HCT116 (cell line): ENCODE measurements at regions not wholly inside any gene's neighbourhood (a gene's known extent, or its start where the extent isn't known, plus 50 kb on each side); places are given as distances from the start of the nearest gene placed in this dataset.

ENCODE experiments used
- ATAC-seq: fragments of 200-7000 bp; cut with Tn5 transposase; 2 replicates; pipeline ENCODE4 v1.9.1; 2020; ENCODE audit warnings: mild to moderate bottlenecking, moderate library complexity
- BruUV-seq: library from RNA; stranded (reverse); fragments of 400-500 nt; replicated peaks from 2 replicates; lab custom pipeline; 2021; lab: Mats Ljungman, UMichigan
- CTCF ChIA-PET: fragments of 300-600 bp; sonication (Branson Sonifier 250); formaldehyde crosslinking; loops from one replicate; lab custom pipeline; 2021; ENCODE audit warnings: antibody characterized with exemption; lab: Charles Lee
- POLR2A ChIA-PET: fragments of 300-600, 350-600 bp; sonication (Branson Sonifier 250); formaldehyde crosslinking; loops from one replicate; lab custom pipeline; 2021; ENCODE audit warnings: antibody characterized with exemption; lab: Charles Lee
- RAD21 ChIA-PET, 2 experiments: fragments of 300-600 bp; sonication (Branson Sonifier 250); formaldehyde crosslinking; loops; one replicate each; lab custom pipeline; 2023; ENCODE audit warnings: low total read pairs in 2 of 2; ENCODE audit not compliant: uncharacterized antibody in 2 of 2, unreplicated experiment in 2 of 2, low non-redundant PET in 1 of 2; lab: Charles Lee
- DNase-seq: peaks from one replicate; pipeline ENCODE4 v3.0.0-alpha.2; 2010; ENCODE audit warnings: low read depth, low spot score
- H2AFZ ChIP-seq: fragments of 200-600 bp; shearing (Covaris generic), sonication (generic); 2 replicates; pipeline ENCODE4 v1.6.1; 2017; ENCODE audit warnings: low read depth, mixed run types, mixed read lengths, antibody characterized with exemption, low read length; ENCODE audit not compliant: poor library complexity, severe bottlenecking
- H3K27ac ChIP-seq: 2 replicates; pipeline ENCODE4 v1.5.1; 2012; ENCODE audit warnings: low read depth, low read length
- H3K27me3 ChIP-seq: fragments of 200-600 bp; sonication (generic); 2 replicates; pipeline ENCODE4 v1.6.1; 2016; ENCODE audit warnings: mixed run types, low read length, mixed read lengths; ENCODE audit not compliant: insufficient read depth
- H3K36me3 ChIP-seq, 2 experiments: fragments of 200-500 bp in 1 of 2; fragments of 200-600 bp in 1 of 2; sonication (Bioruptor generic) in 1 of 2; sonication (generic) in 1 of 2; 2 replicates each; pipeline versions ENCODE4 v1.5.1 to v1.6.1; 2014 to 2016; ENCODE audit warnings: low read length in 2 of 2, inconsistent platforms in 1 of 2, mixed read lengths in 1 of 2, mixed run types in 1 of 2; ENCODE audit not compliant: insufficient read depth in 2 of 2, control insufficient read depth in 1 of 2
- H3K4me1 ChIP-seq, 2 experiments: fragments of 200-600 bp in 1 of 2; sonication (generic) in 1 of 2; 2 replicates each; pipeline versions ENCODE4 v1.5.1 to v1.6.1; 2012 to 2017; ENCODE audit warnings: low read length in 2 of 2, inconsistent platforms in 1 of 2, mild to moderate bottlenecking in 1 of 2, mixed read lengths in 1 of 2, mixed run types in 1 of 2, moderate library complexity in 1 of 2; ENCODE audit not compliant: insufficient read depth in 2 of 2, control insufficient read depth in 1 of 2
- H3K4me2 ChIP-seq: fragments of 200-600 bp; sonication (generic); 2 replicates; pipeline ENCODE4 v1.6.1; 2017; ENCODE audit warnings: mixed run types, low read length, mixed read lengths
- H3K4me3 ChIP-seq, 2 experiments: fragments of 200-600 bp in 1 of 2; sonication (generic) in 1 of 2; replicated peaks in 1 of 2; 2 replicates each; pipeline ENCODE4 v1.5.1; 2011 to 2016; ENCODE audit warnings: low read length in 2 of 2, control low read depth in 1 of 2, low read depth in 1 of 2, mild to moderate bottlenecking in 1 of 2, mixed read lengths in 1 of 2, mixed run types in 1 of 2
- H3K79me2 ChIP-seq: fragments of 200-600 bp; sonication (generic); 2 replicates; pipeline ENCODE4 v1.6.1; 2017; ENCODE audit warnings: mild to moderate bottlenecking, mixed run types, low read length, moderate library complexity, mixed read lengths; ENCODE audit not compliant: insufficient read depth
- H3K9ac ChIP-seq: fragments of 200-600 bp; sonication (generic); 2 replicates; pipeline ENCODE4 v1.6.1; 2016; ENCODE audit warnings: low read length, mixed read lengths
- H3K9me2 ChIP-seq: fragments of 200-600 bp; sonication (generic), shearing (Covaris generic); 2 replicates; pipeline ENCODE4 v1.6.1; 2017; ENCODE audit warnings: mixed run types, mild to moderate bottlenecking, moderate library complexity; ENCODE audit not compliant: insufficient read depth
- H3K9me3 ChIP-seq, 2 experiments: fragments of 200-500 bp in 1 of 2; fragments of 200-600 bp in 1 of 2; sonication (Bioruptor generic) in 1 of 2; sonication (generic) in 1 of 2; 2 replicates each; pipeline ENCODE4 v1.6.1; 2014 to 2017; ENCODE audit warnings: low read length in 2 of 2, mixed read lengths in 2 of 2, inconsistent platforms in 1 of 2, low read depth in 1 of 2, mild to moderate bottlenecking in 1 of 2, mixed run types in 1 of 2, moderate library complexity in 1 of 2; ENCODE audit not compliant: control insufficient read depth in 1 of 2, insufficient read depth in 1 of 2
- H4K20me1 ChIP-seq: fragments of 200-600 bp; sonication (generic), shearing (Covaris generic); 2 replicates; pipeline ENCODE4 v1.6.1; 2017; ENCODE audit warnings: mixed run types, mild to moderate bottlenecking, moderate library complexity; ENCODE audit not compliant: insufficient read depth
- ATF3 ChIP-seq: IDR thresholded peaks from 2 replicates; pipeline ENCODE4 v1.6.1; 2012
- CBX3 ChIP-seq: IDR thresholded peaks from 2 replicates; pipeline ENCODE4 v1.6.1; 2012; ENCODE audit warnings: low read depth
- EGR1 ChIP-seq: IDR thresholded peaks from 2 replicates; pipeline ENCODE4 v1.6.1; 2012; ENCODE audit warnings: low read depth
- ELF1 ChIP-seq: IDR thresholded peaks from 2 replicates; pipeline ENCODE4 v1.6.1; 2012; ENCODE audit warnings: low read depth, borderline replicate concordance
- EZH2 ChIP-seq: fragments of 200-600 bp; sonication (generic); IDR thresholded peaks from 2 replicates; pipeline ENCODE4 v1.6.1; 2017; ENCODE audit warnings: antibody characterized with exemption, mixed run types
- EZH2phosphoT487 ChIP-seq: fragments of 200-600 bp; IDR thresholded peaks from 2 replicates; pipeline ENCODE4 v1.6.1; 2018; ENCODE audit warnings: antibody characterized with exemption, borderline replicate concordance
- FOSL1 ChIP-seq: IDR thresholded peaks from 2 replicates; pipeline ENCODE4 v1.6.1; 2012; ENCODE audit warnings: low read depth
- JUND ChIP-seq: IDR thresholded peaks from 2 replicates; pipeline ENCODE4 v1.6.1; 2012
- MAX ChIP-seq: IDR thresholded peaks from 2 replicates; pipeline ENCODE4 v1.6.1; 2012
- POLR2A ChIP-seq: IDR thresholded peaks from 2 replicates; pipeline ENCODE4 v1.7.0; 2011; ENCODE audit warnings: borderline replicate concordance; ENCODE audit not compliant: insufficient read depth, insufficient read length; ENCODE audit errors: extremely low read depth
- POLR2AphosphoS5 ChIP-seq: IDR thresholded peaks from 2 replicates; pipeline ENCODE4 v1.6.1; 2011; ENCODE audit warnings: mild to moderate bottlenecking, low read depth, low read length, moderate library complexity
- RAD21 ChIP-seq: IDR thresholded peaks from 2 replicates; pipeline ENCODE4 v1.6.1; 2012; ENCODE audit warnings: low read depth, mild to moderate bottlenecking
- SIN3A ChIP-seq: IDR thresholded peaks from 2 replicates; pipeline ENCODE4 v1.6.1; 2012; ENCODE audit warnings: low read depth
- SP1 ChIP-seq: IDR thresholded peaks from 2 replicates; pipeline ENCODE4 v1.6.1; 2012; ENCODE audit warnings: low read depth
- SRF ChIP-seq: IDR thresholded peaks from 2 replicates; pipeline ENCODE4 v1.6.1; 2012; ENCODE audit warnings: low read depth
- YY1 ChIP-seq: IDR thresholded peaks from 2 replicates; pipeline ENCODE4 v1.6.1; 2011; ENCODE audit warnings: low read length, low read depth, moderate library complexity, mild to moderate bottlenecking; ENCODE audit not compliant: insufficient replicate concordance; ENCODE audit errors: extremely low read depth
- ZBTB33 ChIP-seq: IDR thresholded peaks from 2 replicates; pipeline ENCODE4 v1.6.1; 2011; ENCODE audit warnings: mild to moderate bottlenecking, low read length, moderate library complexity; ENCODE audit not compliant: insufficient replicate concordance; ENCODE audit errors: extremely low read depth
- ZFX ChIP-seq: fragments of 450-650 bp; IDR thresholded peaks from 2 replicates; pipeline ENCODE4 v1.6.1; 2017
- ZNF274 ChIP-seq: fragments of 200-500 bp; sonication (Bioruptor generic); IDR thresholded peaks from 2 replicates; pipeline ENCODE4 v1.6.1; 2014; ENCODE audit warnings: mild to moderate bottlenecking, low read depth, low read length, inconsistent platforms
- intact Hi-C: fragments of 100-400 bp; cut with micrococcal nuclease; formaldehyde crosslinking; loops from 2 replicates; pipeline ENCODE4 v1.10.0; 2022

- no peak for TF ChIP-seq SIN3A
- TF ChIP-seq CBX3: no peak
- peak; percentile 68 for TF ChIP-seq FOSL1
- TF ChIP-seq JUND: peak; percentile 58; the same call in 1 of the 2 replicates
- no peak for TF ChIP-seq EGR1
- TF ChIP-seq POLR2AphosphoS5: no peak
- TF ChIP-seq POLR2A: no peak
- no peak for TF ChIP-seq MAX
- TF ChIP-seq EZH2: no peak
- no peak for TF ChIP-seq SRF
- peak; percentile 14; the same call in 1 of the 2 replicates for TF ChIP-seq SP1
- no peak for TF ChIP-seq YY1
- TF ChIP-seq ATF3: no peak
- TF ChIP-seq, all 23 proteins: peak for 3
- ChIA-PET CTCF (no interaction called here), POLR2A (no interaction called here), RAD21 (no interaction called here)
- BruUV-seq: no TSS peak
- peak; percentile 27 for DNase-seq
- Histone ChIP-seq H3K9me3 (peaks cover 0 to 4% of the 10 kb centered on the region in 2 experiments; a peak in 1 of 4 replicates), H3K27ac (peak overlapping the region; percentile 58), H3K9ac (no peak overlapping the region), H3K79me2 (no peaks in the 10 kb centered on the region), H3K4me2 (peak overlapping the region; percentile 61), H3K27me3 (no peaks in the 10 kb centered on the region), H4K20me1 (no peaks in the 10 kb centered on the region), H2AFZ (peak overlapping the region; percentile 94), H3K4me1 (peaks cover 15 to 19% of the 10 kb centered on the region in 2 experiments; a peak in 3 of 4 replicates), H3K4me3 (peak overlapping the region in 1 of 2 experiments; percentile 2; a peak in 1 of 4 replicates), H3K36me3 (no peaks in the 10 kb centered on the region), H3K9me2 (no peaks in the 10 kb centered on the region)
- ATAC-seq: peak; percentile 88
- intact Hi-C loops: no loop called here
Measured at GRCh38 chr7:81284576-81284975, 365.7 kb upstream of the SEMA3C start.

- CTCF ChIA-PET: no interaction called here
- Histone ChIP-seq H3K9ac (no peak overlapping the region), H3K27ac (no peak overlapping the region), H4K20me1 (no peaks in the 10 kb centered on the region), H3K9me2 (no peaks in the 10 kb centered on the region), H3K4me2 (no peak overlapping the region), H3K27me3 (no peaks in the 10 kb centered on the region), H2AFZ (no peak overlapping the region), H3K9me3 (peaks cover 0 to 1% of the 10 kb centered on the region in 2 experiments; a peak in 1 of 4 replicates), H3K79me2 (no peaks in the 10 kb centered on the region), H3K36me3 (no peaks in the 10 kb centered on the region), H3K4me3 (no peak overlapping the region), H3K4me1 (peaks cover 13 to 18% of the 10 kb centered on the region in 2 experiments; a peak in 3 of 4 replicates)
- no TSS peak for BruUV-seq
- no peak for TF ChIP-seq ZBTB33
- no peak for TF ChIP-seq MAX
- TF ChIP-seq RAD21: no peak
- TF ChIP-seq SRF: no peak
- TF ChIP-seq JUND: no peak
- TF ChIP-seq EZH2: no peak
- TF ChIP-seq POLR2AphosphoS5: no peak
- no peak for TF ChIP-seq SIN3A
- no peak for TF ChIP-seq SP1
- TF ChIP-seq POLR2A: no peak
- TF ChIP-seq ZFX: no peak
- no peak for TF ChIP-seq ZNF274
- no peak for TF ChIP-seq ELF1
- TF ChIP-seq CBX3: no peak
- no peak for TF ChIP-seq FOSL1
- no peak for TF ChIP-seq EZH2phosphoT487
- intact Hi-C loops: no loop called here
- DNase-seq: no peak
- no peak for ATAC-seq
- RAD21 ChIA-PET: no interaction called here
- POLR2A ChIA-PET: no interaction called here
Measured at GRCh38 chr7:81280531-81280930, 361.7 kb upstream of the SEMA3C start.
